GM18907 (cell line): ENCODE measurements at regions not wholly inside any gene's neighbourhood (a gene's known extent, or its start where the extent isn't known, plus 50 kb on each side); places are given as distances from the start of the nearest gene placed in this dataset.
A peak's percentile ranks its signal among the peaks of the same experiment; 100 is the strongest.
"Not testable (repeated sequence)": the region's sequence is repeated elsewhere in the genome, so short reads cannot be mapped to it uniquely, and the experiment has no call there.

Source experiments
- ATAC-seq: cut with Tn5 transposase; IDR thresholded peaks from one replicate; pipeline ENCODE4 v1.9.1; 2021; ENCODE audit warnings: mild to moderate bottlenecking, moderate library complexity; ENCODE audit not compliant: unreplicated experiment

GRCh38 chr14:106268013-106268727 lies 741.8 kb downstream of the TMEM121 start:
- ATAC-seq = no peak

GRCh38 chr14:106269029-106269428 lies 742.6 kb downstream of the TMEM121 start:
- ATAC-seq = no peak

GRCh38 chr14:106269451-106270204 lies 743.2 kb downstream of the TMEM121 start:
- ATAC-seq = no peak

GRCh38 chr14:106270476-106271121 lies 744.2 kb downstream of the TMEM121 start:
- ATAC-seq = not testable (repeated sequence)

- no peak for ATAC-seq
Observed at GRCh38 chr14:106276326-106277267, 750.2 kb downstream of the TMEM121 start.

- no peak for ATAC-seq
Observed at GRCh38 chr14:106277503-106277902, 751.1 kb downstream of the TMEM121 start.

- ATAC-seq = no peak
Observed at GRCh38 chr14:106280876-106281275, 754.5 kb downstream of the TMEM121 start.

- ATAC-seq = no peak
Observed at GRCh38 chr14:106286697-106287290, 760.4 kb downstream of the TMEM121 start.

- ATAC-seq = no peak
Observed at GRCh38 chr14:106287506-106287905, 761.1 kb downstream of the TMEM121 start.

- ATAC-seq = no peak
Observed at GRCh38 chr14:106291626-106292025, 765.2 kb downstream of the TMEM121 start.

GRCh38 chr14:106294324-106294723 lies 767.9 kb downstream of the TMEM121 start:
- no peak for ATAC-seq

GRCh38 chr14:106300951-106301510 lies 774.6 kb downstream of the TMEM121 start:
- ATAC-seq = not testable (repeated sequence)

GRCh38 chr14:106301609-106302008 lies 775.2 kb downstream of the TMEM121 start:
- ATAC-seq = not testable (repeated sequence)

- ATAC-seq = no peak
Observed at GRCh38 chr14:106302661-106303060, 776.3 kb downstream of the TMEM121 start.

GRCh38 chr14:106304271-106304670 lies 777.9 kb downstream of the TMEM121 start:
- ATAC-seq = no peak

- peak; percentile 93 for ATAC-seq
Observed at GRCh38 chr14:106308839-106309389, 782.5 kb downstream of the TMEM121 start.

- ATAC-seq = peak; percentile 37
Observed at GRCh38 chr14:106309423-106309822, 783.0 kb downstream of the TMEM121 start.

GRCh38 chr14:106315436-106315835 lies 789.1 kb downstream of the TMEM121 start:
- ATAC-seq = no peak

GRCh38 chr14:106317593-106317992 lies 791.2 kb downstream of the TMEM121 start:
- no peak for ATAC-seq

- ATAC-seq = no peak
Observed at GRCh38 chr14:106318700-106319099, 792.3 kb downstream of the TMEM121 start.
